ENCODE measurements at regions not wholly inside any gene's neighbourhood (a gene's known extent, or its start where the extent isn't known, plus 50 kb on each side); places are given as distances from the start of the nearest gene placed in this dataset.

DNA sequence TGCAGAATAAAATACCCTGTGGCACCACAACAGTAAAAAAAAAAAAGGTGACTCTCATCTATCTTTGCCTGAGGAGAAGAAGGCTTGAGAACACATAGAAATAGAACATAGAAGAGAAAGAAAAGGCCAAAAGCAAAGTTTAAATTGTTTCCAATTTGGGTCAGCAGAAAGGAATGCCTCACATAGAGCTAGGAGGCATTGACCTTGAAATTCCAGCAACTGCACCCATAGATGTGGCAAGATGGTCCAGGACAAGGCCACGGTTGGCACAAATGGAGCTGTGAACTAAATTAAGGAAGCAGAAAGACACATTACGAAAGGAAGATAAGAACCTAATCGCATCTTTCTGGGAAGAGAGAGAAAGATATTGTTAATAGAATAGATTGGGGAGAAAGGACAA, 588.3 kb downstream of the LMO4 start:
- DNase-seq (ENCODE audit: low read depth) = no peak

DNA sequence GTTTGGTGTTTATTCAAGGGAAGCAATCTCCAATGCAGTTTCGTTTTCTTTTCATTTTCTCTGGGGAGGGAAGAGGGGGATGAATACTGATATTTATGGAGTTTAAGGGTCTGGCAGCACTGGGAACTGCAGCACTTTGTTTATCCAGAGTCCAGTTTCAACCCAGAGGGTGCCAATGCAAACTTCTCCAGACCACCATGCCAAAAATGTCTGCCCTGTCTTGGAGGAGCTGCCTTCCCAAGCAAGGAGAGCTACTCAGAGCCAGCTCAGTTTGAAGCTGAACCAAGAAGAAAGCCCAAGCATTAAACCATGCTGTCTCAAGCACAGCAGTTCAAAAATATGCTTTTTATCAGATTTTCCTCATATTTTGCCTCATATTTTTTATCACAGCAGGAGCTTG, 589.7 kb downstream of the LMO4 start:
- no peak for DNase-seq (ENCODE audit: low read depth)

GRCh38 chr1:87922885-87923284, 594.2 kb downstream of the LMO4 start:
- no peak for DNase-seq (ENCODE audit: low read depth)

GRCh38 chr1:87926131-87926830, 597.6 kb downstream of the LMO4 start:
- peak; percentile 28 for DNase-seq (ENCODE audit: low read depth)

- DNase-seq (ENCODE audit: low read depth) = no peak
Measured at GRCh38 chr1:87926921-87927320, 598.2 kb downstream of the LMO4 start.

DNA sequence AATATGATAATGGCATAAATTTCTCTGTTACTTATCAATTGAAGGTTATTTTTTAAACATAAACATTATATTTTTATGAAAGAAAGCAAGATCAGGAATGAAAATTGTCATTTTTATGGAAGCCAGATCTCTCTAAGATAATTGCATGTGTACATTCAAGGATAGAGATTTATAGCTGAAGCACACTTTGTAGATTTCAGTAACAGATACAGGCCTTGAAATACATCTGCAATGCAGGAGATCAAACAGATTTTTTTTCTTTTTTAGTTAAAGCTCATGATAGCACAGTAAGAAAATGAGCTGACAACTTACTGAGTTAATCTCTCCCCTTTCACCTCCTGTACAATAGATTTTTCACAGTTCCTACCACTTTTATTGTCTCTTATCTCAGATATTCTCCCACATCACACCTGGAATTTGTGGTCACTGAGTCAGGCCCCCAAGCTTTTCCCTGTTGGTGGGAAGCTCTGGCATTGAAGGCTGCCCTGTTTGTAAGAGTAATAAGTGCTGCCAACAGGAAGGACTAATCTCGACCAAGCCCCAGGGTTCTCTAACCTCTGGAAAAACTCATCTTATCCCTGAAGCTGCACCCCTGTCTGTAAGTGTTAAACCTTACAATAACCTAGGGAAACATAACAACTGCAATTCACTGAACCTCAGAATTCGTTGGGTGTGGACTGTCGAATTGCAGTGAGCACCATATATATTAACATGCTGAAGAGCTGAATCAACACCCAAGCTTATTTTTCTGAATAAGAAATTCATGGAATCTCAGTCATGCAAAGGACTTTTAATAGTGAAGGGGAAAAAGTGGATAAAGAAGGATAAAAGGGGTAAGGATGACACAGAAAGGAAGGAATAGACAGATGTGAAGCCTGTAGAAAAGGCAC, 599.0 kb downstream of the LMO4 start:
- peak; percentile 73 for DNase-seq (ENCODE audit: low read depth)

GRCh38 chr1:87928623-87929022, 599.9 kb downstream of the LMO4 start:
- DNase-seq (ENCODE audit: low read depth) = no peak

- no peak for DNase-seq (ENCODE audit: low read depth)
Measured at GRCh38 chr1:87929906-87930305, 601.2 kb downstream of the LMO4 start.

DNA sequence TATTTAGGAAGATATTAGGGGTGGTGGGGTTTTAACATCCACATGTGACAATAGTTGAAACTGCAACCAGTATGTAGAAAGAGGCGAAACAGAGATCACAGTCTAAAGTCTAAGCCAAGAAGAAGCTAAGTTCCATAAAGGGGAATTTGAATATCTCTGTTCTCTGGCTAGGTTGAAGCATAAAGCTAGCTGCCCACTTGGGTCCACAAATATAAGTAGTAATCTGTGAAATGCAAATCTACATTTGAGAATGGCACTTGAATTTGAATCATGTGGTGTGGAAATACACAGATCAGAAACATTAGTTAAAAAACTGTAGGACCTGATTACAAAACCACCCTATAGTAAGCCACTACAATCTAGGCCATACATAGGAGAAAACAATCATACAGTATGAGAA, 602.1 kb downstream of the LMO4 start:
- no peak for DNase-seq (ENCODE audit: low read depth)

- no peak for DNase-seq (ENCODE audit: low read depth)
Measured at GRCh38 chr1:87933171-87933570, 604.5 kb downstream of the LMO4 start.

- no peak for DNase-seq (ENCODE audit: low read depth)
Measured at GRCh38 chr1:87935130-87935529, 606.5 kb downstream of the LMO4 start.

GRCh38 chr1:87937831-87938395, 609.2 kb downstream of the LMO4 start:
- no peak for DNase-seq (ENCODE audit: low read depth)

DNA sequence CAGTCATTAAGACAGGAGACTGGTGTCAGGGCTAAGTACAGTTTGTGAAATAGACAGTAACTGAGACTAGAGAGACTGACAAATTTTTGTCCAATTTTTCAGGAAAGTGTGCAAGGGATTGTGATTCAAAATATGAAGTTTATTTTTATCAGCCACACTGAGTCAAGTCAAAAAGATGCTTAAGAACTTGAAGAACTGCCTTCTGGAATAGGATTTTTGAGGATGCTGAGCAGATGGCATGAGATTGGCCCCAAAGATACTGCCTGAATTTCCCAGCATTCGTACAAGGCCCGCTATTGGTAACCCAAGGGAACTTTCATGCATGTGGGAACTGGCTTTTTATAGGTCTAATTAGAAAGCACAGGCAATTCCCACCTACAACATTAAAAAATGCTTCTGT, 610.0 kb downstream of the LMO4 start:
- no peak for DNase-seq (ENCODE audit: low read depth)

GRCh38 chr1:87939444-87939843, 610.8 kb downstream of the LMO4 start:
- no peak for DNase-seq (ENCODE audit: low read depth)

DNA sequence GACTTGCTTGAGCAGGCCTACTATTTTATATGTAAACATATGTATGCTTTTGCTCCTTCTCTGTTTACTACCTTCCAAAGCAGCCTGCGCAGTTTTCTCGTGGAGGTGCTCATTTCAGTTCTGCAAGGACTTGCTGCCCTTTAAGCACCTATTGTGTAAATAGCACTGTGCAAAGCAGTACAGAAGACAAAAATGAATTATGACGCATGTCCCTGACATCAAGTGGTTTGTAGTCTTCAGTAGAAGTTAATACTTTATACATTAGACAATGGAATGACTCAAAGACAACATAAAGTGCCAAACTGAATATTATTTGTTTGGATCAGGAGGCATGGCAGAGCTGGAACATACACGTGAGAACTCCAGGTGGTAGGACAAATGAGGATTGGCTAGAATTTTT, 611.7 kb downstream of the LMO4 start:
- no peak for DNase-seq (ENCODE audit: low read depth)

GRCh38 chr1:87941337-87941946, 612.8 kb downstream of the LMO4 start:
- no peak for DNase-seq (ENCODE audit: low read depth)

- DNase-seq (ENCODE audit: low read depth) = no peak
Measured at GRCh38 chr1:87942165-87942564, 613.5 kb downstream of the LMO4 start.

GRCh38 chr1:87949711-87950110, 621.0 kb downstream of the LMO4 start:
- DNase-seq (ENCODE audit: low read depth) = no peak

DNA sequence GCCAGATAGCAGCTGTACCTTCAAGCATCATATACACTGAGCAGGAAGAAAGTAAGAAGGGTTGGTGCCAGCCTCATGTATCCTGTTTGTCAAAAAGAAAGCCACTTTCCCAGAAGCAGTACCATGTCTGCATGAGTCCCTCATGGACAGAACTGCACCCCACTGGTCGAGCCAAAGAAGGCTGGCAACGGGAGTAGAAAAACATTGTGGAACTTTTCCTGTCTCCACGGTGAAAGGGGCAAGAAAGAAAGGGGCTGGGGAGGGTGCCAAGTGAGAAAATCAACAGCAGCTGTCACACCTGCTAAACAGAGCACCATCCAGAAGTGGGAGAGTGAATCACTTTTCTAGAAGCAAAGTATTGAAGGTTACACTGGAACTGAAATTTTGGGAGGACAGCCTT, 621.7 kb downstream of the LMO4 start:
- DNase-seq (ENCODE audit: low read depth) = no peak

DNA sequence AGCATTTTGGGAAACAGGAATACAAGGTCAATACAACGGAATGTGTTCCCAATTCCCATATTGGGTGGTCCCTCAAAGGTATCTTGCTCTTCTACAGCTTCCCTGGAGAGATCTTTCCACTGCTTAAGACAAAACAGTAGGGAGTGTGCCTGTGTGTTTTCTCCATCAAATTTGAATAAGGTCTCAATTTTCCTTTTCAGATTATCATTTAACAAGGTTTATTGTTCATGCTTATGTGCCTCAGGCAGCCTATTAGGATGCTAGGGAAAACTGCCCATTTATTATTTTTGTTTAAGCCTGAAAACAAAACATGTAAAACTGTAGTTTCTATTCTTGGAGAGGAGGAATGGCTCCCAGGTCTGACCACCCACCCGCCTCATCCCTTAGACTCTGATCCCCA, 622.7 kb downstream of the LMO4 start:
- DNase-seq (ENCODE audit: low read depth) = no peak

GRCh38 chr1:87951852-87952251, 623.2 kb downstream of the LMO4 start:
- peak; percentile 52 for DNase-seq (ENCODE audit: low read depth)

DNA sequence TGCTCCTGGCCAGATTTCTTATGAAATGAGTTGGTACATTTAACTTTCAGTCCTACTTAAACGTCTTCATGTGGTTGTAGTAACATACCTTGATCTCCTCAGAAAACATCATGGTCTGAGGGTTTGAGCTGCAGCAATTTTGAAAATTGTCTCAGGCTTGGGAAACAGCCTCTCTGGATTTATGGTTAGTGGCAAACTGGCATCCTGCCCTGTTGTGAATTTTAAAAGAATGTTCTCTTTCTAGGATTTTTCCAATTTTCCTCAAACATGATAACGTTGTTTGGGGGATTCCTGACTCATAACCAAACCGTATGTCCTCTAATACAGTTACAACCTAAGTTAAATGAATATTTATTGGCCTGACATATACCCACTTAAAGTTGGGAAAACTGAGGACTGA, 624.4 kb downstream of the LMO4 start:
- no peak for DNase-seq (ENCODE audit: low read depth)
